ENCODE measurements at regions not wholly inside any gene's neighbourhood (a gene's known extent, or its start where the extent isn't known, plus 50 kb on each side); places are given as distances from the start of the nearest gene placed in this dataset.

- Histone ChIP-seq H3K36me3 (ENCODE audit: control insufficient read depth, insufficient read depth, low read length) (no peaks in the 10 kb centered on the region), H3K4me3 (ENCODE audit: low read depth, low read length) (no peak overlapping the region), H3K27me3 (ENCODE audit: control insufficient read depth, insufficient read depth, low read length) (peaks cover 3% of the 10 kb centered on the region)
- TF ChIP-seq, protein P1, sequence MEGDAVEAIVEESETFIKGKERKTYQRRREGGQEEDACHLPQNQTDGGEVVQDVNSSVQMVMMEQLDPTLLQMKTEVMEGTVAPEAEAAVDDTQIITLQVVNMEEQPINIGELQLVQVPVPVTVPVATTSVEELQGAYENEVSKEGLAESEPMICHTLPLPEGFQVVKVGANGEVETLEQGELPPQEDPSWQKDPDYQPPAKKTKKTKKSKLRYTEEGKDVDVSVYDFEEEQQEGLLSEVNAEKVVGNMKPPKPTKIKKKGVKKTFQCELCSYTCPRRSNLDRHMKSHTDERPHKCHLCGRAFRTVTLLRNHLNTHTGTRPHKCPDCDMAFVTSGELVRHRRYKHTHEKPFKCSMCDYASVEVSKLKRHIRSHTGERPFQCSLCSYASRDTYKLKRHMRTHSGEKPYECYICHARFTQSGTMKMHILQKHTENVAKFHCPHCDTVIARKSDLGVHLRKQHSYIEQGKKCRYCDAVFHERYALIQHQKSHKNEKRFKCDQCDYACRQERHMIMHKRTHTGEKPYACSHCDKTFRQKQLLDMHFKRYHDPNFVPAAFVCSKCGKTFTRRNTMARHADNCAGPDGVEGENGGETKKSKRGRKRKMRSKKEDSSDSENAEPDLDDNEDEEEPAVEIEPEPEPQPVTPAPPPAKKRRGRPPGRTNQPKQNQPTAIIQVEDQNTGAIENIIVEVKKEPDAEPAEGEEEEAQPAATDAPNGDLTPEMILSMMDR (IDR thresholded peaks at IDR 0.05; ENCODE audit: insufficient read depth, low read length, severe bottlenecking), result no peak
- no peak for FAIRE-seq
- DNase-seq (ENCODE audit: low read depth), result no peak
Observed at GRCh38 chr2:237194081-237194480, 108.4 kb downstream of the COPS8 start.

DNA sequence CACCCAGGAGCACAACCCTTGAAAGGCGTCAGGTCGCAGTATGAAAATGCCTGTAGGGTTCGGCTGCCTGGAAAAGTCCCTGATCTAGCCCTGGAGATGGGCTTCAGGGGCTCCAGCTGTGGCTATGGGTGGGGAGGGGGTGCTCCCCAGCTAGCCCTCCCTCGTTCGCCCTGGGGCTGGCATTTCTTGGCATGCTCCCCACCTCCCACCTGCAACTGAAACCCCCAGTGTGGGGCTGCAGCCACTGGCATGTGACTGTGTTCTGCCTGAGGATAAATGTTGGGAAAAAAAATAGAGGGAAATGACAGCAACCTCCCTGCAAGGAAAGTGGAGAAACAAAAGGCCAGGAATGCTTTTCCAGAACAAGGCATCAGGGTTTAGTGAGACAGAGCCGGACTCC, 109.2 kb downstream of the COPS8 start:
- no peak overlapping the region for H3K4me3 ChIP-seq (ENCODE audit: low read depth, low read length)
- DNase-seq (ENCODE audit: low read depth), result no peak
- H3K27me3 ChIP-seq (ENCODE audit: control insufficient read depth, insufficient read depth, low read length), result peaks cover 3% of the 10 kb centered on the region
- FAIRE-seq, result no peak
- TF ChIP-seq, protein P1 (IDR thresholded peaks at IDR 0.05; ENCODE audit: insufficient read depth, low read length, severe bottlenecking), result no peak
- no peaks in the 10 kb centered on the region for H3K36me3 ChIP-seq (ENCODE audit: control insufficient read depth, insufficient read depth, low read length)

- TF ChIP-seq, protein P1 (IDR thresholded peaks at IDR 0.05; ENCODE audit: insufficient read depth, low read length, severe bottlenecking), result no peak
- no peak for DNase-seq (ENCODE audit: low read depth)
- H3K27me3 ChIP-seq (ENCODE audit: control insufficient read depth, insufficient read depth, low read length), result peaks cover 3% of the 10 kb centered on the region
- no peak overlapping the region for H3K4me3 ChIP-seq (ENCODE audit: low read depth, low read length)
- peak; percentile 75 for FAIRE-seq
- no peaks in the 10 kb centered on the region for H3K36me3 ChIP-seq (ENCODE audit: control insufficient read depth, insufficient read depth, low read length)
Observed at GRCh38 chr2:237195396-237196120, 109.9 kb downstream of the COPS8 start.

GRCh38 chr2:237196409-237196808, 110.7 kb downstream of the COPS8 start:
- Histone ChIP-seq H3K4me3 (ENCODE audit: low read depth, low read length) (no peak overlapping the region), H3K36me3 (ENCODE audit: control insufficient read depth, insufficient read depth, low read length) (no peaks in the 10 kb centered on the region), H3K27me3 (ENCODE audit: control insufficient read depth, insufficient read depth, low read length) (peaks cover 3% of the 10 kb centered on the region)
- FAIRE-seq, result peak; percentile 36
- TF ChIP-seq, protein P1 (IDR thresholded peaks at IDR 0.05; ENCODE audit: insufficient read depth, low read length, severe bottlenecking), result no peak
- no peak for DNase-seq (ENCODE audit: low read depth)

DNA sequence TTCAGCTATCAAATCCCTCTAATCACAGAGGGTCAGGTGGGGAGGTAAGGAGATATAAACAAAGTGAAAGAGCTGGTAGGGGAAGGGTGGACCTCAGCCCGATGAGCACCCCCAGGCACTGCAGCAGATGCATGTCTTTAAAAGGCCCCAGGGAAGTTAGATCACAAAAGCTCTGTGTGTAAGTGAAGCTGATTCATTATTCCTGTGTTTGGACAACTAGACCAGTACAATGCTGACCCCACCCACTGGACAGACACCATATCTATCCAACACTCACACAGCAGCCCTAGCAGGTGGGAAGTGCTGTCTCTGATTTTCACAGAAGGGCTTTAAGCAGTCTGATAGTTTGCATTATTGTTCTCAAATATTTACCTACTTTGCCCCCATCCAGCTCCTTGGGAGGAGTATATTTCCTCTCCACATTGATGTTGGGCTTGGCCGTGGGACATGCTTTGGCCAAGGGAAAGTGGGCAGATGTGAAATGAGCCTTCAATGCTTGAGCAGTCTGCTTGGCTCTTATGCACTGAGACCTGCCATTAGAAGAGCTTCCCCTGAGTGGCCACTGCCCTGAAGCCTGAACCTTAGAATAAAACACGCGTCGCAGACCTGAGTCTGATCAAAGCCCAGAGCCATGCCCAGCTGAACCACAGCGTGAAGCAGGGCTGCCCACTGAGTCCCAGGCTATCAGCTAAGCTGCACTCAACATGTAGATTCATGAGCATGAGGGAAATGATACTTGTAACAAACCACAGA, 111.4 kb downstream of the COPS8 start:
- H3K36me3 ChIP-seq (ENCODE audit: control insufficient read depth, insufficient read depth, low read length), result no peaks in the 10 kb centered on the region
- peak; percentile 73 for FAIRE-seq
- DNase-seq (ENCODE audit: low read depth), result peak; percentile 67

More for the DNA sequence above, 111.4 kb downstream of the COPS8 start:
- Histone ChIP-seq H3K27me3 (ENCODE audit: control insufficient read depth, insufficient read depth, low read length) (peaks cover 3% of the 10 kb centered on the region), H3K4me3 (ENCODE audit: low read depth, low read length) (no peak overlapping the region)
- TF ChIP-seq, protein P1 (IDR thresholded peaks at IDR 0.05; ENCODE audit: insufficient read depth, low read length, severe bottlenecking), result no peak
